Activated T-helper 17 cell treated with anti-CD3 and anti-CD28 coated beads, Interleukin-2, amount 50 U/mL, for 72 hours (primary cell): ENCODE measurements at regions not wholly inside any gene's neighbourhood (a gene's known extent, or its start where the extent isn't known, plus 50 kb on each side); places are given as distances from the start of the nearest gene placed in this dataset.

Experiments used
- ATAC-seq: fragments of 150-1000 bp; cut with Tn5 transposase; replicated peaks from 2 replicates; pipeline ENCODE4 v1.10.0; 2021; ENCODE audit warnings: mild to moderate bottlenecking, moderate library complexity
- H3K27ac Mint-ChIP-seq: one replicate; pipeline ENCODE4 v1.8.0; 2022; ENCODE audit warnings: mixed read lengths
- H3K27me3 Mint-ChIP-seq: one replicate; pipeline ENCODE4 v1.8.0; 2022; ENCODE audit warnings: mixed read lengths
- H3K36me3 Mint-ChIP-seq: one replicate; pipeline ENCODE4 v1.8.0; 2022; ENCODE audit warnings: low read depth, mild to moderate bottlenecking, mixed read lengths
- H3K4me1 Mint-ChIP-seq: one replicate; pipeline ENCODE4 v1.8.0; 2022; ENCODE audit warnings: mixed read lengths
- H3K4me3 Mint-ChIP-seq: one replicate; pipeline ENCODE4 v1.8.0; 2022; ENCODE audit warnings: mild to moderate bottlenecking, mixed read lengths
- H3K9me3 Mint-ChIP-seq: one replicate; pipeline ENCODE4 v1.8.0; 2022; ENCODE audit warnings: mixed read lengths

GRCh38 chr21:16134134-16134533 is 404.4 kb downstream of the USP25 start:
- Mint-ChIP-seq H3K4me1 (no peaks in the 10 kb centered on the region), H3K27me3 (no peaks in the 10 kb centered on the region), H3K4me3 (no peak overlapping the region), H3K36me3 (no peaks in the 10 kb centered on the region), H3K9me3 (peaks cover 13% of the 10 kb centered on the region), H3K27ac (no peak overlapping the region)
- ATAC-seq = no peak

- Mint-ChIP-seq H3K4me3 (no peak overlapping the region), H3K4me1 (no peaks in the 10 kb centered on the region), H3K36me3 (no peaks in the 10 kb centered on the region), H3K27ac (no peak overlapping the region), H3K9me3 (no peaks in the 10 kb centered on the region), H3K27me3 (no peaks in the 10 kb centered on the region)
- no peak for ATAC-seq
These were observed 407.3 kb downstream of the USP25 start for GRCh38 chr21:16137106-16137505.

GRCh38 chr21:16145052-16145451 is 415.3 kb downstream of the USP25 start:
- ATAC-seq = no peak
- Mint-ChIP-seq H3K27ac (no peak overlapping the region), H3K4me1 (no peaks in the 10 kb centered on the region), H3K36me3 (no peaks in the 10 kb centered on the region), H3K4me3 (no peak overlapping the region), H3K9me3 (peaks cover 7% of the 10 kb centered on the region), H3K27me3 (no peaks in the 10 kb centered on the region)

DNA sequence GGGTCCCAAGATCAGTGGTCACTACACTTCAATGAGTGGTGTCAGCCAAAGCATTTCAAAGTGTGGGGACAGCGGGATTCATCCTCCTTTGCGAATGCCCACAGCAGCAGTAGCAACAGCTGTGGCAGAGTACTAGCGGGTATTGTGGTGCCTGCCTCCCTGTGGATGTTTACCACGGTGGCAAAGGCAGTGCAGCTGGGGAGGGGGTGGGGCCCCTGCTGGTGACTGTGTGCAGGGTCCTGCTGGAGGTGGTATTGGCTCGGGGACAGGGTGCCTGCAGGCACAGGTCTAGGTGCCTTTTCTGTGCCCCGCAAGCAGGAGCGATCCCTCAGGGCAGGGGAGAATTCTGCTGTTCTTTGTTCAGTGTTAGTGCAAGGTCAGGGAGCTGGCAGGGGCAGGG is 415.7 kb downstream of the USP25 start:
- Mint-ChIP-seq H3K4me1 (no peaks in the 10 kb centered on the region), H3K27me3 (no peaks in the 10 kb centered on the region)

GRCh38 chr21:16154321-16154720 is 424.5 kb downstream of the USP25 start:
- H3K4me1 Mint-ChIP-seq = no peaks in the 10 kb centered on the region
- no peaks in the 10 kb centered on the region for H3K9me3 Mint-ChIP-seq
- H3K36me3 Mint-ChIP-seq = no peaks in the 10 kb centered on the region
- ATAC-seq = no peak
- no peak overlapping the region for H3K4me3 Mint-ChIP-seq
- H3K27me3 Mint-ChIP-seq = no peaks in the 10 kb centered on the region
- H3K27ac Mint-ChIP-seq = no peak overlapping the region

More for the DNA sequence above, 415.7 kb downstream of the USP25 start:
- no peak overlapping the region for H3K27ac Mint-ChIP-seq
- H3K9me3 Mint-ChIP-seq = peaks cover 7% of the 10 kb centered on the region
- no peaks in the 10 kb centered on the region for H3K36me3 Mint-ChIP-seq
- ATAC-seq = no peak
- H3K4me3 Mint-ChIP-seq = no peak overlapping the region

DNA sequence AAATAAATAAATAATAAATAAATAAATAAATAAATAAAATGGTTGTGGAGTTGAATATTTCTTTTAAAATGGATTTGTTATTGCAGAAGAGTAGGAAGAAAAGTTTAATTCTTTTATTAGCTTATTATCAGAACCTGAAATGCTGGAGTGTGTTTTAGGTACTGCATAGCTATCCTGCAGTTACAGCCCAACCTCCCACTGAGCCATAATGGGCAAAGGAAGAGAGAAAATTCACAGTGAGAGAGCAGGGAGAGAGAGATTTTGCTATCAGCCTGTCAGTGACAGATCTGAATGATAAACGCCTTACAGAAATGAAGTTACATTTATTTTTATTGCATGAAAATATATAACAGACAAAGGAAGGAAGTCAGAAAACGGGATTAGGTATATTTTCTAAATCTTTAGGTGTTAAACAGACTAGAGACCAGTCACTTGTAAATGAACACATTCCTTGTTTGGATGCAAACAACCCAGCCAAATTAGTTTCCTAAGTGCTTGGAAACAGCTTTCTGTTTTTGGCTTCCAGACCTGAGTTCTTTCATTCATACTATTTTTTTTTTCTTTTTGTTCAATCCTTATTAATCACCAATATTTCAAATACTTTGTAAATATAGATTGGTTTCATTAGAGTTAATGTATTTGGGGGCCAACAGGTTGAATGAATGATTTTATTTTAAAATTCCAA is 425.3 kb downstream of the USP25 start:
- Mint-ChIP-seq H3K9me3 (no peaks in the 10 kb centered on the region), H3K27ac (no peak overlapping the region), H3K27me3 (no peaks in the 10 kb centered on the region), H3K36me3 (no peaks in the 10 kb centered on the region), H3K4me3 (no peak overlapping the region), H3K4me1 (no peaks in the 10 kb centered on the region)
- ATAC-seq = no peak

GRCh38 chr21:16156841-16157489 is 427.2 kb downstream of the USP25 start:
- Mint-ChIP-seq H3K36me3 (no peaks in the 10 kb centered on the region), H3K4me1 (no peaks in the 10 kb centered on the region), H3K27me3 (no peaks in the 10 kb centered on the region), H3K9me3 (no peaks in the 10 kb centered on the region), H3K4me3 (no peak overlapping the region), H3K27ac (no peak overlapping the region)
- no peak for ATAC-seq

DNA sequence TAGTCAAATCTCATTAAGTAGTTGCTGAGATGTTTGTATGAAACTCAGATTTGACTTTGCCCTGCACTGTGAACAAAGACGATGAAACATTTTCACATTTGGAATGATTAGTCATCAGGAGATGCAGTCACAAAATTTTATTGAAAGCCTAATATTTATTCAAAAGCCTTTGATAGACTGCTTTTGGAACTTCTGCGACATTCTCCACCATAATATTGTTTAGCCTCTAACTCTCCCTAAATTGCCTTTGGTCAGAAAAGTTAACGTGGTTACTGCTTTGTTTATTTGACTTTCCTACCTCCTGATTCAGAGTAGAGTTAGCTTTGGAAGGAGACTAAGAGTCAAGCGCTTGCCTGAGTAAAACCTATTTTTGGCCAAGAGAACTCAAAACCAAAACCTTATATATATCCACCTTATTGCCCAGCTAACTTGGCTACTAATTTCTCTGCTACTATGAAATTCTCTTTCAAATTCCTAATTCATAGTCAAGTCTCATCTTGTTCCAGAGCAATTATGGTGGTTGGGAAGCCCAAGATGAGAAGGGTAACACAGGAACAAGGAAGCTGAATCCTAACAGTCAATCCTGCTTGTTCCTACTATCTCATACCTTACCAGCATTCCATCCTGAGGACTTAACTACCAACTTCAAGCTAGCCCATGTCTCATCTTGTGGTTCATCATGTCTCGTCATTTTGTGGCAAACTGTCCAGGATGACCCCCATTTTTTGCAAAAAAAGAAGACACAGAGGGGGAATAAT is 429.6 kb downstream of the USP25 start:
- ATAC-seq = no peak
- H3K4me1 Mint-ChIP-seq = no peaks in the 10 kb centered on the region
- H3K27me3 Mint-ChIP-seq = no peaks in the 10 kb centered on the region
- no peaks in the 10 kb centered on the region for H3K9me3 Mint-ChIP-seq
- no peak overlapping the region for H3K4me3 Mint-ChIP-seq
- H3K36me3 Mint-ChIP-seq = no peaks in the 10 kb centered on the region
- no peak overlapping the region for H3K27ac Mint-ChIP-seq

- no peaks in the 10 kb centered on the region for H3K36me3 Mint-ChIP-seq
- H3K4me1 Mint-ChIP-seq = no peaks in the 10 kb centered on the region
- ATAC-seq = no peak
- no peak overlapping the region for H3K4me3 Mint-ChIP-seq
- H3K27me3 Mint-ChIP-seq = no peaks in the 10 kb centered on the region
- no peaks in the 10 kb centered on the region for H3K9me3 Mint-ChIP-seq
- H3K27ac Mint-ChIP-seq = no peak overlapping the region
These were observed 430.2 kb downstream of the USP25 start for GRCh38 chr21:16159971-16160350.

DNA sequence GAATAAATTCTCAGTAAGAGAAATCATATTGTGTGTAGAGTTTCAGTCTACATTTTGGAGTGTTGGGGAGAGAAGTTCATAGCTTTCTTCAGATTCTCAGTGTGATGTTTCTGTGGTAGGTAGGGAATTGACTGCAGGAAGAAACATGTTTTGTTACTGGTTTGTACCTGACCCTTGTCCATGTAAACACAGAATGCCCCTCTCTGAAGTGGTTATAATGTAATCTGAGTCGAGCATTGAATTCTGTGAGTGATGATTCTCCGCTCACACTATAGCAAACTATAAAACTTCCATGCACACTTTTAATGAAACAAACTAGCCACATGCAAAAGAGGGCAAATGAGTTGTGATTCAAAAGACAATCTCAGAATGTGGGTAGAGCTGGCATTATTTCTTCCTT is 433.2 kb downstream of the USP25 start:
- Mint-ChIP-seq H3K4me1 (no peaks in the 10 kb centered on the region), H3K36me3 (no peaks in the 10 kb centered on the region), H3K27ac (no peak overlapping the region), H3K4me3 (no peak overlapping the region), H3K27me3 (no peaks in the 10 kb centered on the region), H3K9me3 (no peaks in the 10 kb centered on the region)
- no peak for ATAC-seq

DNA sequence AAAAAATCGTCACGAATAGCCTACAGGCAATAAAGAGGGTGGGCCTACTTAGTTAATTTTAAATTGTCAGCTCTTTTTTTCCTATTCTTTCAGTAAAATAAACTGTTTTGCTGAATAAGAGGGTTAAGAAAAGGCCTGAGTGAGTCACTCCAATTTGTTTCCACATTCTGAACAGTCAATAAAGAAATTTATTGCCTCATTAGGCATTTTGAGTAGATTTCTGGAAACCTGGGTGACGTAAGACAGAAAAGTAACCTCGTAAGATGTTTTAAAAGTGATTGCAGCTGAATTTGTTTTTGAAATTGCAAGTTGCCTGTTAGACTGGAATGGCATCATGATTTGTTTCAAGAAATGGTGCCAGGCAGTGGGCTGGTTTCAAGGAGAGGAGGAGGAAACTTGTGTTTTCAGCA is 439.3 kb downstream of the USP25 start:
- Mint-ChIP-seq H3K4me3 (no peak overlapping the region), H3K9me3 (peaks cover 4% of the 10 kb centered on the region), H3K27ac (no peak overlapping the region), H3K27me3 (no peaks in the 10 kb centered on the region), H3K36me3 (no peaks in the 10 kb centered on the region), H3K4me1 (no peaks in the 10 kb centered on the region)
- no peak for ATAC-seq

- no peak overlapping the region for H3K27ac Mint-ChIP-seq
- H3K9me3 Mint-ChIP-seq = peaks cover 4% of the 10 kb centered on the region
- ATAC-seq = no peak
- H3K4me3 Mint-ChIP-seq = no peak overlapping the region
- H3K36me3 Mint-ChIP-seq = no peaks in the 10 kb centered on the region
- no peaks in the 10 kb centered on the region for H3K4me1 Mint-ChIP-seq
- no peaks in the 10 kb centered on the region for H3K27me3 Mint-ChIP-seq
These were observed 440.0 kb downstream of the USP25 start for GRCh38 chr21:16169779-16170178.

- peaks cover 4% of the 10 kb centered on the region for H3K9me3 Mint-ChIP-seq
- no peak for ATAC-seq
- H3K36me3 Mint-ChIP-seq = no peaks in the 10 kb centered on the region
- H3K27me3 Mint-ChIP-seq = no peaks in the 10 kb centered on the region
- H3K4me1 Mint-ChIP-seq = no peaks in the 10 kb centered on the region
- H3K4me3 Mint-ChIP-seq = no peak overlapping the region
- H3K27ac Mint-ChIP-seq = no peak overlapping the region
These were observed 446.8 kb downstream of the USP25 start for GRCh38 chr21:16176570-16176969.

GRCh38 chr21:16177532-16177931 is 447.8 kb downstream of the USP25 start:
- H3K4me1 Mint-ChIP-seq = no peaks in the 10 kb centered on the region
- no peak for ATAC-seq
- H3K4me3 Mint-ChIP-seq = no peak overlapping the region
- H3K27me3 Mint-ChIP-seq = no peaks in the 10 kb centered on the region
- H3K36me3 Mint-ChIP-seq = no peaks in the 10 kb centered on the region
- no peak overlapping the region for H3K27ac Mint-ChIP-seq
- no peaks in the 10 kb centered on the region for H3K9me3 Mint-ChIP-seq

DNA sequence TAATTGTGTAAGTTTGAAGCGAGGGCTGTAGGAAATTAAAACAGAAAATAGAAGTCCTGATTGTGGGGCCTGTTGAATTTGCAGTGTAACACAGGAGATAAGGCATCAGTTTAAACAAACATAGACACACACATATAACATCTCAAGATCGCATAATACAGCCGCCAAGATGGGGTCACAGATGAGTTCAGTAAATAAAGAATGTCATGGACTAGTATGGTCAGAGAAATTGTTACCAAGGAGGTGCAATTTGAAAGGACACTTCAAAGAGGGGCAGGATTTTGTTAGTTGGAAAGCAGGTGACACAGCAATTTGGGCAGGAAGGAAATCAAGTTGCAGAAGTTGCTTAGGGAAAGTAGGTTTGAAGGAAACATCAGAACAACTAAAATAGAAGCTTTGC is 450.0 kb downstream of the USP25 start:
- Mint-ChIP-seq H3K27ac (no peak overlapping the region), H3K27me3 (no peaks in the 10 kb centered on the region), H3K9me3 (no peaks in the 10 kb centered on the region), H3K36me3 (no peaks in the 10 kb centered on the region), H3K4me1 (no peaks in the 10 kb centered on the region), H3K4me3 (no peak overlapping the region)
- no peak for ATAC-seq
